ENCODE measurements at regions not wholly inside any gene's neighbourhood (a gene's known extent, or its start where the extent isn't known, plus 50 kb on each side); places are given as distances from the start of the nearest gene placed in this dataset.
"Not testable (repeated sequence)": the region's sequence is repeated elsewhere in the genome, so short reads cannot be mapped to it uniquely, and the experiment has no call there.

DNA sequence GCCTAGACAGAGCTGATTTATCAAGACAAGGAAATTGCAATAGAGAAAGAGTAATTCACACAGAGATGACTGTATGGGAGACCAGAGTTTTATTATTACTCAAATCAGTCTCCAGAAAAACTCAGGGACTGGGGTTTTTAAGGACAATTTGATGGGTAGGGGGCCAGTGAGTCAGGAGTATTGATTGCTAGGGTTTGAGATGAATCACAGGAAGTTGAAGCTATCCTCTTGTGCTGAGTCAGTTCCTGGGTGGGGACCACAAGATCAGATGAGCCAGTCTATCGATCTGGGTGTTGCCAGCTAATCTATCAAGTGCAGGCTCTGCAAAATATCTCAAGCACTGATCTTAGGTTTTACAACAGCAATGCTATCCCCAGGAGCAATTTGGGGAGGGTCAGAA is 87.4 kb upstream of the TGIF2LY start:
- no CpG with 5 or more reads among the region's 1 CpG for WGBS (ENCODE audit: insufficient coverage)
- H3K27ac ChIP-seq (ENCODE audit: low read depth in 1 of 2, low read length in 2 of 2); intact Hi-C loops (cut with micrococcal nuclease); H3K9me3 ChIP-seq (replicated peaks in 1 of 2; ENCODE audit: control insufficient read depth in 1 of 2, insufficient read depth in 1 of 2, low read length in 2 of 2); H3K36me3 Mint-ChIP-seq; H2AFZ ChIP-seq (ENCODE audit: insufficient read depth, low read depth, low read length, poor library complexity, severe bottlenecking); H3K4me1 Mint-ChIP-seq; H3K4me3 ChIP-seq (replicated peaks in 1 of 3; ENCODE audit: low read depth in 2 of 3, low read length in 3 of 3); H3K27me3 Mint-ChIP-seq (ENCODE audit: low read depth in 3 of 3); H3K27me3 ChIP-seq (ENCODE audit: control insufficient read depth in 2 of 2, insufficient read depth in 2 of 2, low read length in 2 of 2); H3K27ac Mint-ChIP-seq; DNase-seq; H3K4me3 Mint-ChIP-seq; H3K9ac ChIP-seq (ENCODE audit: insufficient read depth, low read length, poor library complexity, severe bottlenecking); H3K4me1 ChIP-seq (ENCODE audit: control insufficient read depth in 1 of 2, insufficient read depth in 2 of 2, low read length in 2 of 2); H3K4me2 ChIP-seq (replicated peaks; ENCODE audit: extremely low read depth, low read length, poor library complexity, severe bottlenecking); H3K9me3 Mint-ChIP-seq; H3K36me3 ChIP-seq (replicated peaks in 1 of 2; ENCODE audit: control insufficient read depth in 1 of 2, insufficient read depth in 2 of 2, low read length in 2 of 2); H3K79me2 ChIP-seq (ENCODE audit: insufficient read depth, low read length); H4K20me1 ChIP-seq (ENCODE audit: insufficient read depth, low read length): not testable (repeated sequence)

DNA sequence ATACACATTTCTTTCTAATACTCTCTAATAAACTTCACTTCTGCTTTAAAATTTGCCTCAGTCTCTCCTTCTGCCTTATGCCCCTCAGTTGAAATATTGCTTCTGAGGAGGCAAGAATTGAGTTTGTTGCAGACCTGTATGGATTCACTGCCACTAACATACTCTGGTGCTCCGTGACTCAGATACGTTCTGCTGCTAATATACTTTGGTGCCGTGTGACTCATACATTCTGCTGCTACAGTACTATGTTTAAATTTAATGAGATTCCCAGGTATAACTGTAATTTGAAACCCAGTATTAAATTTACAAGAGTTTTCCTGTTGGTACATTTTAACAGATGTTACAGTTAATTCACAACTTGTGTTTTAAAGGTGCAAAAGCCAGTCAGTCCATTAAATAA is 84.3 kb upstream of the TGIF2LY start:
- H3K4me3 ChIP-seq (replicated peaks in 1 of 3; ENCODE audit: low read depth in 2 of 3, low read length in 3 of 3); H3K36me3 Mint-ChIP-seq; H3K9me3 ChIP-seq (replicated peaks in 1 of 2; ENCODE audit: control insufficient read depth in 1 of 2, insufficient read depth in 1 of 2, low read length in 2 of 2); H3K36me3 ChIP-seq (replicated peaks in 1 of 2; ENCODE audit: control insufficient read depth in 1 of 2, insufficient read depth in 2 of 2, low read length in 2 of 2); DNase-seq; H3K27ac Mint-ChIP-seq; H3K4me1 ChIP-seq (ENCODE audit: control insufficient read depth in 1 of 2, insufficient read depth in 2 of 2, low read length in 2 of 2); H3K27ac ChIP-seq (ENCODE audit: low read depth in 1 of 2, low read length in 2 of 2); H3K79me2 ChIP-seq (ENCODE audit: insufficient read depth, low read length); H3K27me3 ChIP-seq (ENCODE audit: control insufficient read depth in 2 of 2, insufficient read depth in 2 of 2, low read length in 2 of 2); H3K9me3 Mint-ChIP-seq; intact Hi-C loops (cut with micrococcal nuclease); H3K4me3 Mint-ChIP-seq; H4K20me1 ChIP-seq (ENCODE audit: insufficient read depth, low read length); H3K27me3 Mint-ChIP-seq (ENCODE audit: low read depth in 3 of 3); H3K9ac ChIP-seq (ENCODE audit: insufficient read depth, low read length, poor library complexity, severe bottlenecking); H2AFZ ChIP-seq (ENCODE audit: insufficient read depth, low read depth, low read length, poor library complexity, severe bottlenecking); H3K4me2 ChIP-seq (replicated peaks; ENCODE audit: extremely low read depth, low read length, poor library complexity, severe bottlenecking); H3K4me1 Mint-ChIP-seq: not testable (repeated sequence)
- WGBS (ENCODE audit: insufficient coverage) = no CpG with 5 or more reads among the region's 3 CpGs

DNA sequence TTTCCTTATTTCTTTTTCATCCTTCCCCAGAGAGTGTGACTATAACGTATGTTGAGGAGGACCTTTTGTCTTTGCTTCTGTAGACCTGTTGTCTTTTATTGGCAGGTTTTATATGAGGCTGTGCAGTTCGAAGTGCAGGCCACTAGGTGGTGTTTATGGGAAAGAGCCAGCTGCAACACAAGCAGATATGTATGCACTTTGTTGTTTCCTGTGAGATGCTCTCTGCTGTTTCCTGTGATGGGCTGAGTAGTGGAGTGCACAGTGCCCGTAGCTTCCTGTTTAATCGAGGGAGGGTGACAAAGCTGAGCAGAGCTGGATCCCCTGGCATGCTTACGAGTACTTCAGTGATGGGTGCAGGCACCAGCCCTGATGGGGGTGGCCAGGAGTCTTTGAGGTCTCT is 51.8 kb upstream of the TGIF2LY start:
- H3K4me3 Mint-ChIP-seq; DNase-seq; H3K27me3 Mint-ChIP-seq (ENCODE audit: low read depth in 3 of 3); H3K9me3 ChIP-seq (replicated peaks in 1 of 2; ENCODE audit: control insufficient read depth in 1 of 2, insufficient read depth in 1 of 2, low read length in 2 of 2); intact Hi-C loops (cut with micrococcal nuclease); H3K27ac Mint-ChIP-seq; H3K4me1 Mint-ChIP-seq; H3K36me3 Mint-ChIP-seq; H3K27me3 ChIP-seq (ENCODE audit: control insufficient read depth in 2 of 2, insufficient read depth in 2 of 2, low read length in 2 of 2); H4K20me1 ChIP-seq (ENCODE audit: insufficient read depth, low read length); H3K4me3 ChIP-seq (replicated peaks in 1 of 3; ENCODE audit: low read depth in 2 of 3, low read length in 3 of 3); H3K4me1 ChIP-seq (ENCODE audit: control insufficient read depth in 1 of 2, insufficient read depth in 2 of 2, low read length in 2 of 2); H2AFZ ChIP-seq (ENCODE audit: insufficient read depth, low read depth, low read length, poor library complexity, severe bottlenecking); H3K4me2 ChIP-seq (replicated peaks; ENCODE audit: extremely low read depth, low read length, poor library complexity, severe bottlenecking); H3K9ac ChIP-seq (ENCODE audit: insufficient read depth, low read length, poor library complexity, severe bottlenecking); H3K9me3 Mint-ChIP-seq; H3K27ac ChIP-seq (ENCODE audit: low read depth in 1 of 2, low read length in 2 of 2); H3K79me2 ChIP-seq (ENCODE audit: insufficient read depth, low read length); H3K36me3 ChIP-seq (replicated peaks in 1 of 2; ENCODE audit: control insufficient read depth in 1 of 2, insufficient read depth in 2 of 2, low read length in 2 of 2): not testable (repeated sequence)
- peak; percentile 14 for TF ChIP-seq CTCF (IDR thresholded peaks at IDR 0.05)
- 7% methylated on average over 2 of the region's 5 CpGs for WGBS (ENCODE audit: insufficient coverage)
